Esophagus muscularis mucosa (tissue), 4 donors: ENCODE measurements at regions not wholly inside any gene's neighbourhood (a gene's known extent, or its start where the extent isn't known, plus 50 kb on each side); places are given as distances from the start of the nearest gene placed in this dataset.
A peak's percentile ranks its signal among the peaks of the same experiment; 100 is the strongest.
"Not testable (repeated sequence)": the region's sequence is repeated elsewhere in the genome, so short reads cannot be mapped to it uniquely, and the experiment has no call there.

ENCODE experiments used
- DNase-seq: peaks from one replicate; pipeline ENCODE4 v3.0.0-alpha.2; 2017; ENCODE audit errors: extremely low spot score
- H3K27ac ChIP-seq, 4 donors: fragments of 200-600 bp; sonication (generic); replicated peaks in 1 of 4; 1 replicate in 3 of 4; 2 replicates in 1 of 4; pipeline ENCODE4 v1.5.1; 2016 to 2019; ENCODE audit warnings: mild to moderate bottlenecking in 1 of 4
- H3K27me3 ChIP-seq, 4 donors: fragments of 200-600 bp; sonication (generic); one replicate each; pipeline versions ENCODE4 v1.5.1 to v1.6.0; 2016 to 2019
- H3K36me3 ChIP-seq, 4 donors: fragments of 200-600 bp; sonication (generic); one replicate each; pipeline ENCODE4 v1.5.1; 2016 to 2019
- H3K4me1 ChIP-seq, 4 donors: fragments of 200-600 bp; sonication (generic); one replicate each; pipeline ENCODE4 v1.5.1; 2016 to 2019
- H3K4me3 ChIP-seq, 4 donors: fragments of 200-600 bp; sonication (generic); 1 replicate in 2 of 4; 2 replicates in 2 of 4; pipeline ENCODE4 v1.5.1; 2016 to 2019; ENCODE audit warnings: mild to moderate bottlenecking in 4 of 4, moderate library complexity in 1 of 4
- H3K9me3 ChIP-seq, 4 donors: fragments of 200-600 bp; sonication (generic); 1 replicate in 3 of 4; 2 replicates in 1 of 4; pipeline ENCODE4 v1.5.1; 2016 to 2019
- CTCF ChIP-seq, 3 experiments: fragments of 200-600 bp in 2 of 3; fragments of 450-650 bp in 1 of 3; sonication (generic) in 2 of 3; IDR thresholded peaks; one replicate each; pipeline ENCODE4 v1.5.1; 2017 to 2019; ENCODE audit warnings: antibody characterized with exemption in 3 of 3, mild to moderate bottlenecking in 2 of 3, moderate library complexity in 1 of 3
- EP300 ChIP-seq: sonication (generic); formaldehyde crosslinking; IDR thresholded peaks from one replicate; pipeline ENCODE4 v1.6.1; 2017; ENCODE audit warnings: antibody characterized with exemption
- POLR2A ChIP-seq: fragments of 450-650 bp; IDR thresholded peaks from one replicate; pipeline ENCODE4 v1.6.1; 2017; ENCODE audit warnings: antibody characterized with exemption, moderate library complexity, mild to moderate bottlenecking, low read depth
- POLR2AphosphoS5 ChIP-seq, 2 donors: sonication (generic); formaldehyde crosslinking; IDR thresholded peaks; one replicate each; pipeline ENCODE4 v1.6.1; 2017; ENCODE audit warnings: antibody characterized with exemption in 2 of 2
- WGBS: methylation state at CpG from one replicate; pipeline ENCODE4 v1.1.5; 2018; 5-methylcytosine and 5-hydroxymethylcytosine counted together
- intact Hi-C: fragments of 100-400 bp; cut with DNase I; formaldehyde crosslinking; loops from one replicate; pipeline ENCODE4 v1.15.1; 2023

- peaks cover 0 to 26% (median 13%) of the 10 kb centered on the region in 4 donors for H3K9me3 ChIP-seq
- H3K4me3 ChIP-seq = no peak overlapping the region
- no peak for DNase-seq
- H3K27me3 ChIP-seq = peaks cover 0 to 16% (median 0%) of the 10 kb centered on the region in 4 donors
- H3K36me3 ChIP-seq = no peaks in the 10 kb centered on the region
- no peak overlapping the region for H3K27ac ChIP-seq
- no peak for TF ChIP-seq CTCF (IDR thresholded peaks at IDR 0.05)
- no peak for TF ChIP-seq POLR2A
- TF ChIP-seq EP300 = no peak
- TF ChIP-seq POLR2AphosphoS5 (IDR thresholded peaks at IDR 0.05) = no peak
- intact Hi-C loops = no loop called here
- H3K4me1 ChIP-seq = no peaks in the 10 kb centered on the region
These were observed 64.1 kb upstream of the TMPRSS2 start for GRCh38 chr21:41571938-41572510.

- peaks cover 0 to 24% (median 0%) of the 10 kb centered on the region in 4 donors for H3K27me3 ChIP-seq
- intact Hi-C loops = no loop called here
- no peak overlapping the region for H3K4me3 ChIP-seq
- no peak for DNase-seq
- no peak overlapping the region for H3K27ac ChIP-seq
- peaks cover 0 to 22% (median 13%) of the 10 kb centered on the region in 4 donors for H3K9me3 ChIP-seq
- TF ChIP-seq POLR2A = no peak
- TF ChIP-seq POLR2AphosphoS5 (IDR thresholded peaks at IDR 0.05) = no peak
- TF ChIP-seq CTCF (IDR thresholded peaks at IDR 0.05) = no peak
- TF ChIP-seq EP300 = no peak
- no peaks in the 10 kb centered on the region for H3K36me3 ChIP-seq
- 74% methylated on average over 7 of the region's 7 CpGs for WGBS
- H3K4me1 ChIP-seq = no peaks in the 10 kb centered on the region
These were observed 62.9 kb upstream of the TMPRSS2 start for GRCh38 chr21:41570791-41571355.

- TF ChIP-seq CTCF (IDR thresholded peaks at IDR 0.05) (no peak), POLR2A (no peak), EP300 (no peak), POLR2AphosphoS5 (IDR thresholded peaks at IDR 0.05) (no peak)
- Histone ChIP-seq H3K4me1 (no peaks in the 10 kb centered on the region), H3K27me3 (peaks cover 0 to 29% (median 0%) of the 10 kb centered on the region in 4 donors), H3K4me3 (no peak overlapping the region), H3K27ac (no peak overlapping the region), H3K36me3 (no peaks in the 10 kb centered on the region), H3K9me3 (peaks cover 0 to 19% (median 11%) of the 10 kb centered on the region in 4 donors)
- peak; percentile 85 for DNase-seq
- 50% methylated on average over 13 of the region's 14 CpGs for WGBS
- intact Hi-C loops = no loop called here
These were observed 60.8 kb upstream of the TMPRSS2 start for GRCh38 chr21:41568606-41569385.

GRCh38 chr21:41567901-41568510 lies 60.0 kb upstream of the TMPRSS2 start:
- Histone ChIP-seq H3K4me3 (no peak overlapping the region), H3K9me3 (peaks cover 0 to 19% (median 11%) of the 10 kb centered on the region in 4 donors), H3K36me3 (no peaks in the 10 kb centered on the region), H3K4me1 (no peaks in the 10 kb centered on the region), H3K27ac (no peak overlapping the region), H3K27me3 (peaks cover 0 to 37% (median 0%) of the 10 kb centered on the region in 4 donors)
- TF ChIP-seq CTCF (IDR thresholded peaks at IDR 0.05) (no peak), EP300 (no peak), POLR2AphosphoS5 (IDR thresholded peaks at IDR 0.05) (no peak), POLR2A (no peak)
- intact Hi-C loops = no loop called here
- peak; percentile 62 for DNase-seq
- 78% methylated on average over 25 of the region's 25 CpGs for WGBS

- H3K4me1 ChIP-seq, intact Hi-C loops, H3K36me3 ChIP-seq, H3K4me3 ChIP-seq, H3K27ac ChIP-seq: not testable (repeated sequence)
- peak; percentile 83 for DNase-seq
- Histone ChIP-seq H3K27me3 (peaks cover 0 to 43% (median 0%) of the 10 kb centered on the region in 4 donors), H3K9me3 (peaks cover 0 to 13% (median 8%) of the 10 kb centered on the region in 4 donors)
- 83% methylated on average over 2 of the region's 2 CpGs for WGBS
These were observed 59.3 kb upstream of the TMPRSS2 start for GRCh38 chr21:41567237-41567636.
